K562 (cell line): ENCODE measurements at regions not wholly inside any gene's neighbourhood (a gene's known extent, or its start where the extent isn't known, plus 50 kb on each side); places are given as distances from the start of the nearest gene placed in this dataset.
"Not testable (repeated sequence)": the region's sequence is repeated elsewhere in the genome, so short reads cannot be mapped to it uniquely, and the experiment has no call there.

Source experiments
- ATAC-seq: fragments of 200-7000 bp; cut with Tn5 transposase; 3 replicates; pipeline ENCODE4 v1.9.1; 2020; ENCODE audit warnings: moderate library complexity
- BruUV-seq: library from RNA; stranded (reverse); fragments of 400-500 nt; replicated peaks from 2 replicates; lab custom pipeline; 2021; lab: Mats Ljungman, UMichigan
- CTCF ChIA-PET: fragments of 300-600 bp; formaldehyde crosslinking; extraction: SDS; loops from one replicate; lab custom pipeline; 2021; ENCODE audit warnings: low intra/inter-chr PET ratio; lab: Yijun Ruan, JAX
- POLR2A ChIA-PET: fragments of 300-600, 350-650 bp; sonication (Branson Sonifier 250); formaldehyde crosslinking; extraction: SDS; loops from one replicate; lab custom pipeline; 2021; ENCODE audit warnings: antibody characterized with exemption, inconsistent platforms; lab: Yijun Ruan, JAX
- DNase-seq, 4 experiments: peaks; one replicate each; pipeline versions ENCODE4 v3.0.0 to v3.0.0-alpha.2; 2011 to 2018; ENCODE audit warnings: low spot score in 3 of 4, mixed read lengths in 3 of 4; ENCODE audit errors: extremely low read depth in 1 of 4
- FAIRE-seq: peaks from 2 replicates; lab custom pipeline; 2011; peaks lifted over from hg19 to GRCh38; lab: Jason Lieb, UNC
- H2AFZ ChIP-seq: 2 replicates; pipeline ENCODE4 v1.6.0; 2011; ENCODE audit warnings: low read depth, low read length, control low read depth, inconsistent platforms
- H3K27ac ChIP-seq: fragments of 200-600 bp; 3 replicates; pipeline ENCODE4 v1.8.0; 2011; ENCODE audit warnings: low read depth, mild to moderate bottlenecking, control low read depth, inconsistent platforms, low read length, moderate library complexity, mixed read lengths; ENCODE audit errors: extremely low read depth
- H3K27me3 ChIP-seq, 2 experiments: fragments of 300-600 bp in 1 of 2; 2 replicates in 1 of 2; 3 replicates in 1 of 2; pipeline versions ENCODE4 v1.6.0 to v1.8.0; 2011; ENCODE audit warnings: inconsistent platforms in 2 of 2, low read length in 2 of 2, mild to moderate bottlenecking in 1 of 2, mixed read lengths in 1 of 2, moderate library complexity in 1 of 2; ENCODE audit not compliant: control insufficient read depth in 2 of 2, insufficient read depth in 2 of 2
- H3K36me3 ChIP-seq: fragments of 300-600 bp; 3 replicates; pipeline ENCODE4 v1.8.0; 2011; ENCODE audit warnings: mild to moderate bottlenecking, low read length, inconsistent platforms; ENCODE audit not compliant: control insufficient read depth, insufficient read depth
- H3K4me1 ChIP-seq, 2 experiments: fragments of 200-600 bp in 1 of 2; replicated peaks in 1 of 2; 2 replicates in 1 of 2; 3 replicates in 1 of 2; pipeline versions ENCODE4 v1.5.1 to v1.8.0; 2011; ENCODE audit warnings: inconsistent platforms in 2 of 2, low read length in 2 of 2, mild to moderate bottlenecking in 1 of 2, mixed read lengths in 1 of 2, moderate library complexity in 1 of 2; ENCODE audit not compliant: control insufficient read depth in 2 of 2, insufficient read depth in 2 of 2
- H3K4me2 ChIP-seq: 2 replicates; pipeline ENCODE4 v1.6.1; 2011; ENCODE audit warnings: low read length, control low read depth, inconsistent platforms, mixed read lengths; ENCODE audit not compliant: insufficient read depth
- H3K4me3 ChIP-seq: fragments of 200-600 bp; sonication (generic), shearing (Covaris generic); 2 replicates; pipeline ENCODE4 v1.5.1; 2016; ENCODE audit warnings: control low read depth, inconsistent platforms
- H3K79me2 ChIP-seq: fragments of 200-600 bp; 3 replicates; pipeline ENCODE4 v1.8.0; 2011; ENCODE audit warnings: low read length, inconsistent platforms; ENCODE audit not compliant: control insufficient read depth, insufficient read depth
- H3K9ac ChIP-seq, 2 experiments: 2 replicates each; pipeline versions ENCODE4 v1.6.0 to v1.6.1; 2011; ENCODE audit warnings: low read depth in 2 of 2, low read length in 2 of 2, control low read depth in 1 of 2, inconsistent platforms in 1 of 2, mild to moderate bottlenecking in 1 of 2, mixed read lengths in 1 of 2; ENCODE audit not compliant: insufficient read depth in 1 of 2
- H3K9me1 ChIP-seq: one replicate; pipeline ENCODE4 v1.6.0; 2011; ENCODE audit warnings: inconsistent platforms, mild to moderate bottlenecking, low read length, moderate library complexity; ENCODE audit not compliant: control insufficient read depth, insufficient read depth
- H3K9me3 ChIP-seq: replicated peaks from 2 replicates; pipeline ENCODE4 v1.5.1; 2011; ENCODE audit warnings: low read depth, low read length, inconsistent platforms; ENCODE audit not compliant: control insufficient read depth, insufficient read depth
- H4K20me1 ChIP-seq: replicated peaks from 2 replicates; pipeline ENCODE4 v1.6.1; 2011; ENCODE audit warnings: low read length, inconsistent platforms, mixed read lengths; ENCODE audit not compliant: control insufficient read depth, insufficient read depth
- DMBX1 ChIP-seq: fragments of 250-450 bp; sonication (Bioruptor Pico); IDR thresholded peaks from 2 replicates; pipeline ENCODE4 v1.8.0; 2022; ENCODE audit warnings: inconsistent platforms, mild to moderate bottlenecking, moderate library complexity, borderline replicate concordance
- ILK ChIP-seq: fragments of 450-650 bp; IDR thresholded peaks from 2 replicates; pipeline ENCODE4 v1.6.1; 2016; ENCODE audit warnings: missing genetic modification characterization, low read depth, mild to moderate bottlenecking, missing compliant biosample characterization, moderate library complexity, borderline replicate concordance
- KLF1 ChIP-seq: fragments of 450-650 bp; IDR thresholded peaks from 2 replicates; pipeline ENCODE4 v1.6.1; 2016; ENCODE audit warnings: missing genetic modification characterization, missing compliant biosample characterization
- TCFL5 ChIP-seq: fragments of 250-450 bp; sonication (Bioruptor Pico); conservative IDR thresholded peaks from 2 replicates; pipeline ENCODE4 v1.6.1; 2021; ENCODE audit warnings: mild to moderate bottlenecking, moderate library complexity, matching md5 sums
- TFAM ChIP-seq: fragments of 250-450 bp; sonication (Bioruptor Pico); conservative IDR thresholded peaks from 2 replicates; pipeline ENCODE4 v1.5.0; 2021; ENCODE audit warnings: mild to moderate bottlenecking, moderate library complexity
- YBX1 ChIP-seq: fragments of 450-650 bp; IDR thresholded peaks from 2 replicates; pipeline ENCODE4 v1.7.1; 2016; ENCODE audit warnings: mild to moderate bottlenecking
- ZC3H4 ChIP-seq: sonication (generic); formaldehyde crosslinking; IDR thresholded peaks from 2 replicates; pipeline ENCODE4 v1.9.0; 2021; ENCODE audit warnings: missing genetic modification reagents, borderline replicate concordance
- ZNF311 ChIP-seq: fragments of 250-450 bp; sonication (Bioruptor Pico); IDR thresholded peaks from 2 replicates; pipeline ENCODE4 v1.4.0; 2020; ENCODE audit warnings: mild to moderate bottlenecking, moderate library complexity
- WGBS: fragments of 100-300 bp; shearing (Covaris generic); methylation state at CpG from one replicate; pipeline ENCODE4 v1.1.6; 2016; ENCODE audit warnings: low coverage, mixed read lengths; ENCODE audit not compliant: insufficient coverage; ENCODE audit errors: missing lambda C conversion rate; 5-methylcytosine and 5-hydroxymethylcytosine counted together
- in situ Hi-C: fragments of 300-500 bp; cut with MboI; formaldehyde crosslinking; loops from 4 replicates; pipeline ENCODE4 v1.15.0; 2018; ENCODE audit warnings: inconsistent platforms, mixed read lengths
- intact Hi-C: fragments of 100-400 bp; cut with micrococcal nuclease; formaldehyde crosslinking; loops from 2 replicates; pipeline ENCODE4 v1.14.2; 2022

- TF ChIP-seq DMBX1 (CRISPR knock-in tag) (no peak), ZC3H4 (CRISPR knock-in tag) (no peak), TFAM (no peak), YBX1 (no peak), TCFL5 (CRISPR knock-in tag) (no peak), ZNF311 (no peak), ILK (no peak), KLF1 (tag) (no peak)
- H3K9ac ChIP-seq, result no peak overlapping the region
- in situ Hi-C loops (no loop called here), intact Hi-C loops (no loop called here)
- H2AFZ ChIP-seq, result no peak overlapping the region
- no peak overlapping the region for H3K27ac ChIP-seq
- no peaks in the 10 kb centered on the region for H3K27me3 ChIP-seq
- H4K20me1 ChIP-seq, result no peaks in the 10 kb centered on the region
- ATAC-seq, result no peak
- H3K9me3 ChIP-seq, result no peaks in the 10 kb centered on the region
- no peak for DNase-seq
- POLR2A ChIA-PET, result no interaction called here
- H3K9me1 ChIP-seq, result no peaks in the 10 kb centered on the region
- H3K4me3 ChIP-seq, result no peak overlapping the region
- FAIRE-seq, result no peak
- BruUV-seq, result no TSS peak
- H3K4me1 ChIP-seq, result no peaks in the 10 kb centered on the region
- no peak overlapping the region for H3K4me2 ChIP-seq
- no peaks in the 10 kb centered on the region for H3K36me3 ChIP-seq
- CTCF ChIA-PET, result no interaction called here
- no peaks in the 10 kb centered on the region for H3K79me2 ChIP-seq
These were observed 373.5 kb downstream of the HTR1B start for GRCh38 chr6:77089776-77090175.

- H4K20me1 ChIP-seq, H3K27me3 ChIP-seq, H3K79me2 ChIP-seq, BruUV-seq, H3K4me1 ChIP-seq, H3K9me3 ChIP-seq, H3K9me1 ChIP-seq, POLR2A ChIA-PET, ATAC-seq, H3K36me3 ChIP-seq, H3K4me3 ChIP-seq, DNase-seq, FAIRE-seq, H3K4me2 ChIP-seq, H3K27ac ChIP-seq, intact Hi-C loops, in situ Hi-C loops, CTCF ChIA-PET, H2AFZ ChIP-seq, H3K9ac ChIP-seq: not testable (repeated sequence)
- WGBS, result 0% methylated on average over 5 of the region's 19 CpGs
These were observed 375.4 kb downstream of the HTR1B start for GRCh38 chr6:77087794-77088318.
